PC-3 (cell line): ENCODE measurements at regions not wholly inside any gene's neighbourhood (a gene's known extent, or its start where the extent isn't known, plus 50 kb on each side); places are given as distances from the start of the nearest gene placed in this dataset.

ENCODE experiments used
- EZH2phosphoT487 ChIP-seq: fragments of 300-600 bp; sonication (generic); IDR thresholded peaks from 2 replicates; pipeline ENCODE4 v1.6.1; 2018; ENCODE audit warnings: mild to moderate bottlenecking, antibody characterized with exemption, low read length, borderline replicate concordance
- TF ChIP-seq, protein P1 (sequence below): fragments of 300-600 bp; sonication (generic); conservative IDR thresholded peaks from 2 replicates; pipeline ENCODE4 v1.5.1; 2017; ENCODE audit warnings: antibody characterized with exemption, low read depth, mild to moderate bottlenecking, low read length

DNA sequence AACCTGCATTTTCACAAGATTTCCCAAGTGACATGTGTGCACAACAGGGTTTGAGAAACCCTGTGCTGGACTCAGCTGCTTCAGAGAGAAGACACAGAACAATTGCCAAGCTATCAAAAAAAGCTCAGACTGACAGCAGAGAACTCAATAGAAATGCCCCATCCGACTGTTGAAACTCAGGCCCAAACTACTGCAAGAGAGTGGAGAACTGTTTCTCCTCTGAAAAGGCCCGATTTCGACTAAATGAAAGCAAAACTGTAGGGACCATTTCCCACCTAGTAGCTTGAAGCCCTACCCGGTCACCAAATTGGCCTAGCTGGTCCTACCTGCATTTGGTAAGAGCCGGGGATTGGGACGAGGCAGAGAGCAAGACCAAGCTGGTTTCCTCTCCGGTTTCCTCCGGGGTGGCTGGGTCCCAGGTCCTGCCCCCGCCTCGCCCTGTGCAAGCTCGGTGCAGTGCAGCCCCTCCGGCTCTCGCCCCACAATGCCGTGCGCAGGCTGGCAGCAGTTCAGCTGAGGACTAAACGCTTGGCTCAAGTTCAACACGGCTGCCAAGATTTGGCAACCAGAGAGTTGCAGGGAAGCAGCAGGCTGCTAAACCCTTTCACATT, 1180.6 kb downstream of the VRK1 start:
- TF ChIP-seq, protein P1, sequence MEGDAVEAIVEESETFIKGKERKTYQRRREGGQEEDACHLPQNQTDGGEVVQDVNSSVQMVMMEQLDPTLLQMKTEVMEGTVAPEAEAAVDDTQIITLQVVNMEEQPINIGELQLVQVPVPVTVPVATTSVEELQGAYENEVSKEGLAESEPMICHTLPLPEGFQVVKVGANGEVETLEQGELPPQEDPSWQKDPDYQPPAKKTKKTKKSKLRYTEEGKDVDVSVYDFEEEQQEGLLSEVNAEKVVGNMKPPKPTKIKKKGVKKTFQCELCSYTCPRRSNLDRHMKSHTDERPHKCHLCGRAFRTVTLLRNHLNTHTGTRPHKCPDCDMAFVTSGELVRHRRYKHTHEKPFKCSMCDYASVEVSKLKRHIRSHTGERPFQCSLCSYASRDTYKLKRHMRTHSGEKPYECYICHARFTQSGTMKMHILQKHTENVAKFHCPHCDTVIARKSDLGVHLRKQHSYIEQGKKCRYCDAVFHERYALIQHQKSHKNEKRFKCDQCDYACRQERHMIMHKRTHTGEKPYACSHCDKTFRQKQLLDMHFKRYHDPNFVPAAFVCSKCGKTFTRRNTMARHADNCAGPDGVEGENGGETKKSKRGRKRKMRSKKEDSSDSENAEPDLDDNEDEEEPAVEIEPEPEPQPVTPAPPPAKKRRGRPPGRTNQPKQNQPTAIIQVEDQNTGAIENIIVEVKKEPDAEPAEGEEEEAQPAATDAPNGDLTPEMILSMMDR: no peak
- no peak for TF ChIP-seq EZH2phosphoT487
